Middle frontal gyrus (tissue), 1 donor: ENCODE measurements at regions not wholly inside any gene's neighbourhood (a gene's known extent, or its start where the extent isn't known, plus 50 kb on each side); places are given as distances from the start of the nearest gene placed in this dataset.
"Not testable (repeated sequence)": the region's sequence is repeated elsewhere in the genome, so short reads cannot be mapped to it uniquely, and the experiment has no call there.

Experiments used
- DNase-seq: peaks from one replicate; pipeline ENCODE4 v3.0.0-alpha.2; 2015; ENCODE audit warnings: low spot score; ENCODE audit errors: extremely low spot score

- DNase-seq: no peak
Observed at GRCh38 chr2:51969347-51969746, 937.4 kb upstream of the NRXN1 start.

GRCh38 chr2:51960841-51961335 is 929.0 kb upstream of the NRXN1 start:
- no peak for DNase-seq

- no peak for DNase-seq
Observed at GRCh38 chr2:51960281-51960680, 928.3 kb upstream of the NRXN1 start.

GRCh38 chr2:51959696-51960095 is 927.8 kb upstream of the NRXN1 start:
- no peak for DNase-seq

- no peak for DNase-seq
Observed at GRCh38 chr2:51953931-51954330, 922.0 kb upstream of the NRXN1 start.

GRCh38 chr2:51921076-51921475 is 889.1 kb upstream of the NRXN1 start:
- DNase-seq: no peak

- no peak for DNase-seq
Observed at GRCh38 chr2:51920509-51920908, 888.6 kb upstream of the NRXN1 start.

- no peak for DNase-seq
Observed at GRCh38 chr2:51919395-51919794, 887.5 kb upstream of the NRXN1 start.

- DNase-seq: no peak
Observed at GRCh38 chr2:51918113-51918512, 886.2 kb upstream of the NRXN1 start.

GRCh38 chr2:51903728-51904127 is 871.8 kb upstream of the NRXN1 start:
- no peak for DNase-seq

- DNase-seq: no peak
Observed at GRCh38 chr2:51899643-51900042, 867.7 kb upstream of the NRXN1 start.

GRCh38 chr2:51894584-51894983 is 862.7 kb upstream of the NRXN1 start:
- DNase-seq: not testable (repeated sequence)

GRCh38 chr2:51888120-51888519 is 856.2 kb upstream of the NRXN1 start:
- DNase-seq: no peak

GRCh38 chr2:51881673-51882072 is 849.7 kb upstream of the NRXN1 start:
- no peak for DNase-seq

- DNase-seq: no peak
Observed at GRCh38 chr2:51880153-51880552, 848.2 kb upstream of the NRXN1 start.

- no peak for DNase-seq
Observed at GRCh38 chr2:51866361-51866760, 834.4 kb upstream of the NRXN1 start.

GRCh38 chr2:51859260-51859659 is 827.3 kb upstream of the NRXN1 start:
- DNase-seq: no peak

GRCh38 chr2:51855683-51856082 is 823.8 kb upstream of the NRXN1 start:
- no peak for DNase-seq

GRCh38 chr2:51846796-51847195 is 814.9 kb upstream of the NRXN1 start:
- no peak for DNase-seq

GRCh38 chr2:51846018-51846417 is 814.1 kb upstream of the NRXN1 start:
- no peak for DNase-seq

- no peak for DNase-seq
Observed at GRCh38 chr2:51844596-51844995, 812.7 kb upstream of the NRXN1 start.

GRCh38 chr2:51829477-51829876 is 797.5 kb upstream of the NRXN1 start:
- no peak for DNase-seq

GRCh38 chr2:51825823-51826222 is 793.9 kb upstream of the NRXN1 start:
- DNase-seq: no peak

GRCh38 chr2:51813247-51813646 is 781.3 kb upstream of the NRXN1 start:
- DNase-seq: no peak
